Keratinocyte (primary cell): ENCODE measurements at regions not wholly inside any gene's neighbourhood (a gene's known extent, or its start where the extent isn't known, plus 50 kb on each side); places are given as distances from the start of the nearest gene placed in this dataset.

Source experiments
- CTCF ChIP-seq, 3 experiments: IDR thresholded peaks in 1 of 3; conservative IDR thresholded peaks in 1 of 3; optimal IDR thresholded peaks in 1 of 3; 2 replicates in 2 of 3; 3 replicates in 1 of 3; pipeline versions ENCODE3 to v1.5.1; 2011; ENCODE audit warnings: low read length in 3 of 3, mild to moderate bottlenecking in 3 of 3, moderate library complexity in 2 of 3, control low read depth in 1 of 3, inconsistent platforms in 1 of 3; ENCODE audit not compliant: insufficient read depth in 2 of 3; ENCODE audit errors: extremely low read depth in 1 of 3
- EZH2 ChIP-seq: IDR thresholded peaks from one replicate; pipeline ENCODE4 v1.6.1; 2012; ENCODE audit warnings: inconsistent platforms, mild to moderate bottlenecking, low read length, moderate library complexity

DNA sequence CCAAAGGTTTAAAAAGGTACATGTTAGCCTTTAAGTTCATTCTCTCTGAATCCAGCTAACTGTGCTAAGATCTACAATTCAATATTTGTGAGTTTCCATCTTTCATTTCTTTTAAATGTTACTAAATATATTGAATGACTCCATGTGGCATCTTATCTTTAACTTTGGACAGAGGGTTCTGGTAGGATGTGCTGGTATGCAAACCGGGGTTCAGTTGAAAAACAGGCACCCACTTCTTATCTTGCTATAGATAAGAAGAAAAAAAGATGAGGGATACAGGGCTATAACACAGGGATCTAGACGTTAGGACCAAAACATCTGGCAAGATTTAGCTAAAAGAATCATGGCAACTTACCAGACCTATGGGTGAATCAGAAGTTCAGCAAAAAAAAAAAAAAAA is 538.3 kb downstream of the EDEM1 start:
- TF ChIP-seq CTCF (optimal IDR thresholded peaks at IDR 0.05 in 1 of 3, IDR thresholded peaks at IDR 0.05 in 1 of 3, conservative IDR thresholded peaks at IDR 0.05 in 1 of 3; ENCODE audit: extremely low read depth in 1 of 3, insufficient read depth in 2 of 3, low read length in 3 of 3) = no peak
- no peak for TF ChIP-seq EZH2
